GM06990 (cell line): ENCODE measurements at regions not wholly inside any gene's neighbourhood (a gene's known extent, or its start where the extent isn't known, plus 50 kb on each side); places are given as distances from the start of the nearest gene placed in this dataset.

Source experiments
- DNase-seq: peaks from one replicate; pipeline ENCODE4 v3.0.0-alpha.2; 2011; ENCODE audit not compliant: insufficient read length; ENCODE audit errors: extremely low read depth
- H3K27me3 ChIP-seq: replicated peaks from 2 replicates; pipeline ENCODE4 v1.6.0; 2011; ENCODE audit warnings: low read length; ENCODE audit not compliant: control insufficient read depth, insufficient read depth
- H3K36me3 ChIP-seq: 2 replicates; pipeline ENCODE4 v1.5.1; 2011; ENCODE audit warnings: low read length; ENCODE audit not compliant: control insufficient read depth, insufficient read depth
- H3K4me3 ChIP-seq: replicated peaks from 2 replicates; pipeline ENCODE4 v1.5.1; 2011; ENCODE audit warnings: low read depth, mild to moderate bottlenecking, control low read depth, low read length
- TF ChIP-seq, protein P1 (sequence below): IDR thresholded peaks from 2 replicates; pipeline ENCODE4 v1.5.1; 2011; ENCODE audit warnings: low read length, control low read depth, mild to moderate bottlenecking, inconsistent platforms; ENCODE audit not compliant: insufficient read depth, poor library complexity, severe bottlenecking

- TF ChIP-seq, protein P1, sequence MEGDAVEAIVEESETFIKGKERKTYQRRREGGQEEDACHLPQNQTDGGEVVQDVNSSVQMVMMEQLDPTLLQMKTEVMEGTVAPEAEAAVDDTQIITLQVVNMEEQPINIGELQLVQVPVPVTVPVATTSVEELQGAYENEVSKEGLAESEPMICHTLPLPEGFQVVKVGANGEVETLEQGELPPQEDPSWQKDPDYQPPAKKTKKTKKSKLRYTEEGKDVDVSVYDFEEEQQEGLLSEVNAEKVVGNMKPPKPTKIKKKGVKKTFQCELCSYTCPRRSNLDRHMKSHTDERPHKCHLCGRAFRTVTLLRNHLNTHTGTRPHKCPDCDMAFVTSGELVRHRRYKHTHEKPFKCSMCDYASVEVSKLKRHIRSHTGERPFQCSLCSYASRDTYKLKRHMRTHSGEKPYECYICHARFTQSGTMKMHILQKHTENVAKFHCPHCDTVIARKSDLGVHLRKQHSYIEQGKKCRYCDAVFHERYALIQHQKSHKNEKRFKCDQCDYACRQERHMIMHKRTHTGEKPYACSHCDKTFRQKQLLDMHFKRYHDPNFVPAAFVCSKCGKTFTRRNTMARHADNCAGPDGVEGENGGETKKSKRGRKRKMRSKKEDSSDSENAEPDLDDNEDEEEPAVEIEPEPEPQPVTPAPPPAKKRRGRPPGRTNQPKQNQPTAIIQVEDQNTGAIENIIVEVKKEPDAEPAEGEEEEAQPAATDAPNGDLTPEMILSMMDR = no peak
- no peaks in the 10 kb centered on the region for H3K27me3 ChIP-seq
- H3K4me3 ChIP-seq = no peak overlapping the region
- DNase-seq = no peak
- H3K36me3 ChIP-seq = no peaks in the 10 kb centered on the region
These were observed 86.8 kb upstream of the FAM241A start for GRCh38 chr4:112058433-112058832.

- TF ChIP-seq, protein P1 = peak; percentile 54
- DNase-seq = no peak
- Histone ChIP-seq H3K4me3 (no peak overlapping the region), H3K27me3 (no peaks in the 10 kb centered on the region), H3K36me3 (no peaks in the 10 kb centered on the region)
These were observed 85.0 kb upstream of the FAM241A start for GRCh38 chr4:112060212-112060611.

DNA sequence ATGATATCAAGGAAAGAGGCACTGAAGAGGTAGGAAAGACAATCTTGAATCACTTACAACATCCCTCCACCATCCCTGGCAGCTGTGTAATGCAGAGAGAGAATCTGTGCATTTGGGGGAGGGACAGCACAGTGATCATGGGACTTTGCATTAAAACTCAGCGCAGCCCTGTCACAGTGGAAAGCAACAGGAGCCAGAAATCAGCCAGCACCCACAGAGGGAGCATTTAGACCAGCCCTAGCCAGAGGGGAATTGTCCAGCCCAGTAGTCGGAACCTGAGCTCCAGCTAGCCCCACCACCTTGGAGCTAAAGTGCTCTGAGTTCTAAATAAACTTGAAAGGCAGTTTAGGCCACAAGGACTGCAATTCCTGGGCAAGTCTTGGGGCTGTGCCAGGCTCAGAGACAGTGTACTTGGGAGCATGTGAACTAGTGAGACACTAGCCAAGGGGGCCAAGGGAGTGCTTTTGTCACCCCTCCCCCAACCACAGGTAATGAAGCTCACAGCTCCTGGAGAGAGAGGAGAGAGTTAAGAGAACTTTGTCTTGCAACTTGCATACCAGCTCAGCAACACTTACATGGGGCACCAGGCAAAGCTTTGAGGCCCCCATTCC is 83.9 kb upstream of the FAM241A start:
- DNase-seq = no peak
- Histone ChIP-seq H3K36me3 (no peaks in the 10 kb centered on the region), H3K4me3 (no peak overlapping the region), H3K27me3 (no peaks in the 10 kb centered on the region)
- TF ChIP-seq, protein P1 = no peak

GRCh38 chr4:112063260-112063659 is 82.0 kb upstream of the FAM241A start:
- H3K36me3 ChIP-seq = no peaks in the 10 kb centered on the region
- no peak overlapping the region for H3K4me3 ChIP-seq
- H3K27me3 ChIP-seq = no peaks in the 10 kb centered on the region
- TF ChIP-seq, protein P1 = no peak
- no peak for DNase-seq

- no peaks in the 10 kb centered on the region for H3K27me3 ChIP-seq
- H3K36me3 ChIP-seq = no peaks in the 10 kb centered on the region
- TF ChIP-seq, protein P1 = no peak
- H3K4me3 ChIP-seq = no peak overlapping the region
- DNase-seq = no peak
These were observed 76.1 kb upstream of the FAM241A start for GRCh38 chr4:112069110-112069509.

DNA sequence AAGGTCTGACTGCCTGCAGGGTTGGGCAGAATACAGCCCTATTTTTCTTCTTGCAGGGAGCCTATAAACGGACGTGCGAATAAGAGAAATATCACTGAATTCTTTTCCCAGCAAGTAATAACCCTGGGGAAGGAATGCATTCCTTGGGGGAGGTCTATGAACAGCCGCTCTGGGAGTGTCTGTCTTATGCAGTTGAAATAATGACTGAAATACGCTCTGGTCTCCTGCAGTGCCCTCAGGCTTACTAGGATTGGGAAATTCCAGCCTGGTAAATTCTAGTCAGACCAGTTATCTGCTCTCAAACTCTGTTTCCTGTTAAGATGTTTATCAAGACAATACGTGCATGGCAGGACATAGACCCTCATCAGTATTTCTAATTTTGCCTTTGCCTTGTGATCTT is 72.1 kb upstream of the FAM241A start:
- Histone ChIP-seq H3K4me3 (no peak overlapping the region), H3K27me3 (no peaks in the 10 kb centered on the region), H3K36me3 (no peaks in the 10 kb centered on the region)
- TF ChIP-seq, protein P1 = no peak
- DNase-seq = no peak
